ENCODE measurements at regions not wholly inside any gene's neighbourhood (a gene's known extent, or its start where the extent isn't known, plus 50 kb on each side); places are given as distances from the start of the nearest gene placed in this dataset.
"Not testable (repeated sequence)": the region's sequence is repeated elsewhere in the genome, so short reads cannot be mapped to it uniquely, and the experiment has no call there.

DNA sequence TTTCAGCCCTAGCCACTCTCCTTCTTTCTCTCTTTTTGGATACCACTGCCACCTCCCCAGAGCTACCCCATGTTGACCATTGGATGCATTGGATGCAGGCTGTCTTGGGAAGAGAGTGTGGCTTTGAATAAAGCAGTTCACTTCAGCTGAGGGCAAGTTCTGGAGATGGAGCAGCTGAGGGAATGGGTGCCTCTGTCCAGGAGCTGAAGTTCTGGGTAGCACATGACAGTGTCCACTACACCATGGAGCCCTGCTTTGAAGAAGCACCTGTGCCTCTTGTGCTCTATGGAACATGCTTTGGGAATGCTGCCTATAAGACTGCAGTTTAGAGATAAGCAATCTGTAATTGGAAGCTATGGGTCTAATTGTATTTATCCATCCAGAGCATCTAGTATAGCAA, 1028.7 kb downstream of the TYW1 start:
- no peak for DNase-seq

DNA sequence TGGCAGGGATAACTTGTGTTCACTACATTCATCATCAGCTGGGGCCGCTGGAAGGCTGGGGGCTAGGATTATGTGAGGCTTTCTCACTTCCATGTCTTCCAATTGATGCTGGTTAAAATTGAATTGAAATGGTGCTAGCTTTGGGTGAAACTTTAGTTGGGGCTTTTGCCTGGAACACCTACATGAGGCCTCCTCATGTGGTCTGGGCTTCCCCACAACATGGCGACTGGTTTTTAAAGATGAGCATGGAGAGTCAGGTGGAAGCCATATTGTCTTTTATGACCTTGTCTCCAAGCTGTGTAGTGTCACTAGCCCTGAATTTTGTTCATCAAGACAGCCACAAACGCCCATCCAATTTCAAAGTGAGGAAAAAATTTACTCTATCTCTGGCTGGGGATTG, 1033.9 kb downstream of the TYW1 start:
- no peak for DNase-seq

DNA sequence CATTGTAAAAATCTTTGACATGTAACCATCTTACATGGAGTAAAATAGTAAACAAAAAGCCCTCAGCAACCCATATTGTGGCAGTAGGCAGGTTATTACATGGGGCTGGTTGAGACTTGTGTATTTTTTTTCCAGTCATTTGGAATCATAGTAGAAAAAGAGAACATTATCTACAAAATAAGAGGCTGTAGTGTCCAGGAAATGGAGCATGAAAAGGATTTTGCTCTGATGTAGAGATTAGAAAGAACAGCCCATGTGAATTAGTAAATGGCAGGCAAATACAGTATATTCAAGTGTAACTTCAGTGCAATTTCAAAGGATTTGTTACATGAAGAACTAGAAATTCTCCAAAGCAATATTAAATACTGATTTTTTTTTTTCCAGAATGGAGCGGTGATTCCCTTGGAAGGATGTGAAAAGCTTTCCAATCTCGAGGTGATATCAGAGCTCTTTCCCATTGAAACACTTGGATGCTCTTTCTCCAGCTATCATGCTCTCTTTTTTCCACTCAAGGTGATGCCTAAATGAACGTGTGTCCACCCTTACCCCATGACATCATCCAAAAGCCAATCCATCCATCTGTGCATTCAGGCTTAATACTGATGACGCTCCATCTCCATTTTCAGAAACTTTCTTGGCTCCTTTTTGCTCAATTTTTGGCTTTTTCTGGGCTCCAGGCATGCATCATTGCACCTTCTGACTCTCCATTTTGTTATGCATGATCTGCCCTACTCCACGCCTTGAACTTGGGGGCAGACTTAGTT, 1034.7 kb downstream of the TYW1 start:
- no peak for DNase-seq

DNA sequence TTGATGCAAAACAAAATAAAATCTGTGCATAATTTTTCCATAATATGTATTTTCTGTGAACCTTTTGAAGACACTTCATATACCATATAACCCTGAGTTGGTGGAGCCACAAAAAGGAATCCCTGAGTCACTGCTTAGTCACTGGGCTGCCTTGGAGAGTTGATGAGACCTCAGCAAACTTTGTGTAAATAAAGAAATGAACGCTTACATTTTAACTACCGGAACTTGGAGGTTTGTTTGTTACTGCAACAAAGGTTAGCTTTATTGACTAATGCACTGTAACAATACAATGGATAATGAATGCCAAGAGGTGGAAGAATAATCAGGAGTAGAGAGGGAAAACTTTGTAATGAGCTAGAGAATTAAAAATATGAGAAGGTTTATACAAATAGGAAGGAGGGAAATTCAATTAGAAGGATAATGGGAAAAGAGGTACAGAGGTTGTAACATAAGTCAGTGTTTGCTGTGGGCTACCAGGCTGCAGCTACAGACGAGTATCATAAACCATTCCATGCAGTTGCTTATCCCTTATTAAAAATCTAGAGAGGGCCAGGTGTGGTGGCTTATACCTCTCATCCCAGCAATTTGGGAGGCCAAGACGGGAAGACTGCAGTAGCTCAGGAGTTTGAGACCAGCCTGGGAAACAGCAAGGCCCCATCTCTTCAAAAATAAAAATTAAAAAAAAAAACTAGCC, 1042.1 kb downstream of the TYW1 start:
- DNase-seq: no peak

DNA sequence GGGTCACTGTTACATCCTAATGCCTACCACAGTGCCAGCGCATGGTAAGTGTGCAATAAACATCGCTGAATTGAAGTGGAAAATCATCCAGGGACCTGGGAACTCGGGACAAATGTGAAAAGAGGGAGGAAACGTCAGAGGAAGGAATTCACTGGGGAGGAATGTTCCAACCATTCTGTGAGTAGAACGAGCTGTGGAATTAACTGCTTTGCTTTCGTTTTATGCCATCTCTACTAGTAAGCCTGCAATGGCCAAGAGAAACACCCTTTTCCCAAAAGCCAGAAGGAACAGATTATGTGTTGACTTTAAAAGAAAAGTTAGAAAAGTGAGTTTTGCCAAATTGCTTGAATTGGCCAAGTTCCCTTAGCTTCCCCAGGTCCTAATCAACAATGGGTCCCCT, 1044.9 kb downstream of the TYW1 start:
- DNase-seq: no peak

DNA sequence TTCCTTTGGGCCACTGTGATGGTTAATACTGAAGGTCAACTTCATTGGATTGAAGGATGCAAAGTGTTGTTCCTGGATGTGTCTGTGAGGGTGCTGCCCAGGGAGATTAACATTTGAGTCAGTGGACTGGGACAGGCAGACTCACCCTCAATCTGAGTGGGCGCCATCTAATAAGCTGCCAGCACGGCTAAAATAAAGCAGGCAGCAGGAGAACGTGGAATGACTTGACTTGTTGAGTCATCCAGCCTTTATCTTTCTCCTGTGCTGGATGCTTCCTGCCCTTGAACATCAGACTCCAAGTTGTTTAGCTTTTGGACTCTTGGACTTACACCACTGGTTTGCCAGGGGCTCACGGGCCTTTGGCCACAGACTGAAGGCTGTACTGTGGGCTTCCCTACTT, 1046.9 kb downstream of the TYW1 start:
- no peak for DNase-seq

DNA sequence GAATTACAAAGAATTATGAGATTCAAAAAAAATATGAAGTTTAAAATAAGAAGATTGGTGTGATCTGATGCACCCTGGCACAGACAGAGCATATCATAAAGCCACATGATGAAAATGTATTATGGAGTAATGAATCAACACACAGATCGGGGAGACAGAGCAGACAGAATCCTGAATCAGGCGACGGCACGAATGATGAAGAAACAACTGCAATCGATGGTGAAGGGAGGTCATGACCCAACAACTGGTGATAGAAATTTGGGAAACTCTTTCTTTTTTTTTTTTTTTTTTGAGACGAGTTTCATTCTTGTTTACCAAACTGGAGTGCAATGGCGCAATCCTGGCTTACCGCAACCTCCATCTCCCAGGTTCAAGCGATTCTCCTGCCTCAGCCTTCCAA, 1054.0 kb downstream of the TYW1 start:
- no peak for DNase-seq

DNA sequence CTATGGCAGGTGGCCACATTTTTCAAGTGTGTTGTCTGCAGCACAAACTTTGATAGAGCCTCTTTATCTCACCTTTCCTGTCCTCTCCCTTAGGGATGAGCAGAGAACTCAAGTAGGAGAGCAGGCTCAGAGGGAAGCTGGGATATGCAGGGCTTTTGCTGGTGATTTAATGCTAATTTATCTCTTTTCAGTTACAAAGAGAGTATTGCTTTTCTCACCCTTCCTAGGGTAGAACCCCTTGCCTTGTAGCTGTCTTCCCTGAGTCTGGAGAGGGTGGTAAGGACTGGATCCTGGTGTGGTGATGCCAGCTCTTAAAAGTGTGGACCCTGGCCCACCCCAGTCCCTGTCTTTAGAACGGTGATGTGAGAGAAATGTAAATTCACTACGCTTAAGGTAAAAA, 1061.4 kb downstream of the TYW1 start:
- DNase-seq: no peak

DNA sequence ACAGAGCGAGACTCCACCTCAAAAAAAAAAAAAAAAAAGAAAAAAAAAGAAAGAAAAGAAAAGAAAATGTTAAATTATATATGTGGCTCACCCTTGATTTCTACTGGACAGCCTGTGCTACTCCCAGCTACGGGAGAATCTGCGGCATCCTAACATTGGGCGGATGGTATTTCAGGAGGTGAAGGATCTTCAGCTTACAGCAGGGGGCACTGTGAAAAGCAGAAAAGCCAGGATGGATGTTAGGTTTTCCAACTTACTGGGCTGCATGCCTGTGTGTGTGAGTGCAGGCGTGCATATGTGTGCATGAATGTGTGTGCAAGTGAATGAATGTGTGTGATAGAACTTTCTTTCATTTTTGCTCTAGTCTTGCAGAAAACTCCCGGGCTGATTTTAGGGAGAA, 1066.5 kb downstream of the TYW1 start:
- no peak for DNase-seq

DNA sequence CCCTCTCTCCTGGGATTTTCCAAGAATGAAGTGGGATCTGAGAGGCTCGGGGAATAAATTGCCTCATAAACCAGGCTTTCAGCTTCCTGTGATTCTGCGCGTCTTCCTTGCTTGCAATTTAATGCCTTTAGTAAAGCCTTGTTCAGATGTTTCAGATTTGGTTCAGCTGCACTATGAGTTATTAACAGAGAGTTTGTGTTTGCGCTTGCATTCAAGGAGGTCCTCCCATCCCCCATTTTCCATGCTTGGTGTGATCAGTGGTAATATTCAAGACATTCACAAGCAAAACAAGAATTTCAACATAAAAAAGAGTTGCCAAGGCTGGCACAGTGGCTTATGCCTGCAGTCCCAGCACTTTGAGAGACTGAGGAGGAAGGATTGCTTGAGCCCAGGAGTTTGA, 1068.9 kb downstream of the TYW1 start:
- DNase-seq: no peak

DNA sequence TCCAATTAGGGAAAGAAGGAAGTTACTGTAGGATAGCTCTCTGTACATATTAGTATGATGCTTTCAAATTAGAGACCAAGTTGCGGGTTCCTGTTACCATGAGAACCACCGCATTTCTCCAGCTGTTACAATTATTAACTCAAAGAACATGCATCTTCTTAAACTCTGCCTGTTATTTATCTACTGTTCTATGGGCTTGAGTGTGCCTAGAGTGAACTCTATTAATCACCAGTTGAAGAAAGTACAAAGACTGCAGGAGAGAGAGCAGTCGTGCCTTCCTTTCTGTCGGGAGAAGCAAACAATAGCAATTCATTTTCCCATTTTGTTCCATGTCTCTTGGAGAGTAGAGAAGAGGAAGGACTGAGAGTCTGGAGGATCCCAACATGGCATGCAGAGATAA, 1071.2 kb downstream of the TYW1 start:
- DNase-seq: no peak

DNA sequence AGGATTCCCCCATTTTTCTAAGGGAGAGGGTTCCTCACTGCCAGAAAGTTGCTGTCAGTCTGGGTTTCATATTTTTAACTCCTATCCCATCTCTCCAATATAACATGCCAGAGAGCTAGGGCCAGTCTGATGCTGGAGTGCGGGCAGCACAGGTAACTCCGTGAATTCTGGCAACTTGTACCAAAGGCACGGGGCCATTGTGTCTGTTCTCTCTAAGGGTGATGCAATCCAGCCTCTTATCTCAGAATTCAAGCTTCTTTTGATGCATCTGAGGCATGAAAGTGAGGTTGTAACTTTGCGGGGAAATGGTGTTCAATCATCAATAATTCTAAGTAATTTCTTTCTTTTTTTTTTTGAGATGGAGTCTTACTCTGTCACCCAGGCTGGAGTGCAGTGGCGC, 1074.4 kb downstream of the TYW1 start:
- no peak for DNase-seq

DNA sequence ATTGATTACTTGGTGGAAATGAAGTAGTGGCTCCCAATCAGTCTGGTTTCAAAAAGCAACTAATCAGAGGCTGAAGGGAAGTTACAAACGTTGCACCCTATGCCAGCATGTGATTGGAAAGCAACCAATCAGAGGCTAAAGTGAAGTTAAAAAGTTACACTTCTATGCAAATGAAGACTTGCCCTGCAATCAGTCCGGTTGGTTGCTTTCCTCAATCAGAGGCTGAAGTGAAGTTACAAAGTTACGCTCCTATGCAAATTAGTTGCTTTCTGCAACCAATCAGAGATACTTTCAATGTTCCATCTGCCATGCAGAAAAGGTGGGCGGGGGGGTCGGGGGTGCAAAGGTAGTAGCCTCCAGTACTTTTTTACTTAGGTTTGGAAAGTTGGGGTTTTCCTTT, 1077.1 kb downstream of the TYW1 start:
- no peak for DNase-seq

DNA sequence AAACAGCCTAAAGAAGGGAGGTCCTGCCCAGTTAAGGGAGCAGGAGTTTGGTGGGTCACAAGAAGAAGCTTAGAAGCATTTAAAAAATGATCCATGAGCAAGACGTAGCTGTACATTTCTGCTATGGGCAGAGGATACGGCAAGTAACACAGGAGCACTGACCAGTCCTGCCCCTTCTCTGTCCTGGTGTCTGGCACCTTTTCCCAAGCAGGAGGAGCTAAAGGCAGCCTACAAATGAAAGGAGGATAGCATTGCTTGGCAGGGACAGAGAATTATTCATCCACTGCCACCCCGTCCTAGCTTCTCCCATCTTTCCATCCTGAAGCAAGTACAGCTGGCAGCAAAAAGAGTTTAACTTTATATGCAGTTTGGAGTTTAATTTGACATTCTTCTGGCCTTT, 1077.6 kb downstream of the TYW1 start:
- no peak for DNase-seq

DNA sequence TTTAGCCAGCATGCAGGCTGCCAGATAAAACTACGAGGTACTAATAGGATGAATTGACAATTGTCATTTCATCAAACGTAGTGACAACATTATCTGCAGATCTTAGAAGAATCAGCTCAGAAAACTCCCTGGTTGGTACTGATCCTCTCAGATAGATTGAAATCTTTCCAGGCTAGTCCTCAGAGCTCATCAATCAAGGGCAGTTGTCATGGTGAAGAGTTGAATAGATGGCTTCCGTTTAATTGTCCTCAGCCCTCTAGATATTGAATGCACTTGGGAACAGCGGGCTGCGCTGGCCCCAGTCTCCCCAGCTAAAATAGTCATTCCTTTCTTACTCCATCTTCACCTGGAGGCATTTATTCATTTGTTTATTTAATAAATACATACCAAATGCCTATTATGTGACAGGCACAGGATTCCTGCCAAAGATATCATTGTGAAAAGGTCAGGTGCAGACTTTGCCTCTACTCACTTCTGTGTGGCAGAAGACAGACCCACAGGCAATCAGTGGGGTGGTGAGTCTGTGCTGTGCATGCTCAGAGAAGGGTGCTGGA, 1081.6 kb downstream of the TYW1 start:
- DNase-seq: no peak

DNA sequence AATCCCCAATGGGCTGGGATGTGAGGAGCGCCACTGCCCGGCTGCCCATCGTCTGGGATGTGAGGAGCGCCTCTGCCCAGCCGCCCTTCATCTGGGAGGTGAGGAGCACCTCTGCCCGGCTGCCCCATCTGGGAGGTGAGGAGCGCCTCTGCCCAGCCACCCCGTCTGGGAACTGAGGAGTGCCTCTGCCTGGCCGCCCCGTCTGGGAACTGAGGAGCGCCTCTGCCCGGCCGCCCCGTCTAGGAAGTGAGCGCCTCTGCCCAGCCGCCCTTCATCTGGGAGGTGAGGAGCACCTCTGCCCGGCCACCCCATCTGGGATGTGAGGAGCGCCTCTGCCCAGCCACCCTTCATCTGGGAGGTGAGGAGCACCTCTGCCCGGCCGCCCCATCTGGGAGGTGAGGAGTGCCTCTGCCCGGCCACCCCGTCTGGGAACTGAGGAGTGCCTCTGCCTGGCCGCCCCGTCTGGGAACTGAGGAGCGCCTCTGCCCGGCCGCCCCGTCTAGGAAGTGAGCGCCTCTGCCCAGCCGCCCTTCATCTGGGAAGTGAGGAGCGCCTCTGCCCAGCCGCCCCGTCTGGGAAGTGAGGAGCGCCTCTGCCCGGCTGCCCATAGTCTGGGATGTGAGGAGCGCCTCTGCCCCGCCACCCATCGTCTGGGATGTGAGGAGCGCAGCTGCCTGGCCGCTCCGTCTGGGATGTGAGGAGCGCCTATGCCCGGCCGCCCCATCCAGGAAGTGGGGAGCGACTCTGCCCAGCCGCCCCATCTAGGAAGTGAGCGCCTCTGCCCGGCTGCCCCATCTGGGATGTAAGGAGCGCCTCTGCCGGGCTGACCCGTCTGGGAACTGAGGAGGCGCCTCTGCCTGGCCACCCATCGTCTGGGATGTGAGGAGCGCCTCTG, 1085.7 kb downstream of the TYW1 start:
- not testable (repeated sequence) for DNase-seq

DNA sequence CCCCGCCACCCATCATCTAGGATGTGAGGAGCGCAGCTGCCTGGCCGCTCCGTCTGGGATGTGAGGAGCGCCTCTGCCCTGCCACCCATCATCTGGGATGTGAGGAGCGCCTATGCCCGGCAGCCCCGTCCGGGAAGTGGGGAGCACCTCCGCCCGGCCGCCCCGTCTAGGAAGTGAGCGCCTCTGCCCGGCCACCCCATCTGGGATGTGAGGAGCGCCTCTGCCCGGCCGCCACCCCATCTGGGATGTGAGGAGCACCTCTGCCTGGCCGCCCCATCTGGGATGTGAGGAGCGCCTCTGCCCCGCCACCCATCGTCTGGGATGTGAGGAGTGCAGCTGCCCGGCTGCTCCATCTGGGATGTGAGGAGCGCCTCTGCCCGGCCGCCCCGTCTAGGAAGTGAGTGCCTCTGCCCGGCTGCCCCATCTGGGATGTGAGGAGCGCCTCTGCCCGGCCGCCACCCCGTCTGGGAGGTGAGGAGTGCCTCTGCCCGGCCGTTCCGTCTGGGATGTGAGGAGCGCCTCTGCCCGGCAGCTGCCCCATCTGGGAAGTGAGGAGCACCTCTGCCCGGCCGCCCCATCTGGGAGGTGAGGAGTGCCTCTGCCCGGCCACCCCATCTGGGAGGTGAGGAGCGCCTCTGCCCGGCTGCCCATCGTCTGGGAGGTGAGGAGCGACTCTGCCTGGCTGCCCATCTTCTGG, 1086.5 kb downstream of the TYW1 start:
- DNase-seq: not testable (repeated sequence)

DNA sequence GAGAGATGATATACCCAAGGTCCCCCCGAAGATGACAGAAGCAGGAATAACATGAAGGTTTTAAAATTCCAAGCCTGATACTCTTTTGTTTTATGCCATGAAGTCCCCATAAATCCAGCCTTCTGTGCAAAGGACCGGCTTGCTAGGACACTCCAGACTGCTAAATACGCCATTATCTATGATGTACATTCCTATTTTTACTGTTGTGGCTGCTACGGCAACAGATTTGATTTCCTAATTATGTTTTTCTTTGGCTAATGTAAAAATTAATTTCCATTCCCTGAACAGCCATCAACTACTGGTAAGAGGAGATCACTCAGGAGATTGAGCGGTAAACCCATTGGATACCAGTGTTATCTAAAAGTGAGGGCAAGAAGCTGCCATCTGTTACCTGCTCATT, 1090.8 kb downstream of the TYW1 start:
- DNase-seq: no peak

DNA sequence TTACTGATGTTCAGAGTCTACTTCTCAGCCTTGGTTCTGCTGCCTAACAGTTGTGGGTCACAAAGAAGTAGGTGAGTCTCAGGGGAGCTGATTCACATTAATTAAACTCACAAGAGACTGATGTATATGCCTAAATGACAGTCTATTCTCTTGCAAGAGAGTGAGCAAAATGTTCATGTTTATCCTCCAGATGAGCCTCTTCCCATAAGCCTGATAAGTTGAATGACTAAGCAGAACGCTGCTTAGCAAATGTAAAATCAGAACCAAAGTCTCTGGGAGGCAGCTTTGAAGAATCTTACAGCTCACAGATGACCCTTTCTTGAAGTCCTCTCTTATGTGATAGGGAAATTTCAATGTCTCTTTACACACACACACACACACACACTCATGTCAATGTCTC, 1092.2 kb downstream of the TYW1 start:
- no peak for DNase-seq

DNA sequence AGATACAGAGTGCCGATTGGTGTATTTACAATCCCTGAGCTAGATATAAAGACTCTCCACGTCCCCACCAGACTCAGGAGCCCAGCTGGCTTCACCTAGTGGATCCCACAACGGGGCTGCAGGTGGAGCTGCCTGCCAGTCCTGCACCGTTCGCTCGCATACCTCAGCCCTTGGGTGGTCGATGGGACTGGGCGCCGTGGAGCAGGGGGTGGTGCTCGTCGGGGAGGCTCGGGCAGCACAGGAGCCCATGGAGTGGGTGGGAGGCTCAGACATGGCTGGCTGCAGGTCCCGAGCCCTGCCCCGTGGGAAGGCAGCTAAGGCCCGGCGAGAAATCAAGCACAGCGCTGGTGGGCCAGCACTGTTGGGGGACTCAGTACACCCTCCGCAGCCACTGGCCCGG, 1093.6 kb downstream of the TYW1 start:
- not testable (repeated sequence) for DNase-seq

DNA sequence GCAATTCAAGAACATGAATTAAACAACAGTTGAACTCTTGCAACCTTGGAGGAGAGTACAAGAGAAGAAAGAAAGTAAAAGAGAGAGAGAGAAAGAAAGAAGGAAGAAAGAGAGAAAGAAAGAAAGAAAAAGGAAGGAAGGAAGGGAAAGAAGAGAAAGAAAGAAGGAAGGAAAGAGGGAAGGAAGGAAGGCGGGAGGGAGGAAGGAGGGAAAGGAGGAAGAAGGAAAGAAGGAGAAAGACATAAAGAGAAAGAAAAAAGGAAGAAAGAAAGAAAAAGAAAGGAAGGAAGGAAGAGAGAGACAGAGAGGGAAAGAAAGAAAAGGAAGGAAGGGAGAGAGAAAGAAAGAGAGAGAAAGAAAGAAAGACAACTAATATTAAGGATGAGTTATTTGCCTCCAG, 1106.7 kb downstream of the TYW1 start:
- DNase-seq: no peak

DNA sequence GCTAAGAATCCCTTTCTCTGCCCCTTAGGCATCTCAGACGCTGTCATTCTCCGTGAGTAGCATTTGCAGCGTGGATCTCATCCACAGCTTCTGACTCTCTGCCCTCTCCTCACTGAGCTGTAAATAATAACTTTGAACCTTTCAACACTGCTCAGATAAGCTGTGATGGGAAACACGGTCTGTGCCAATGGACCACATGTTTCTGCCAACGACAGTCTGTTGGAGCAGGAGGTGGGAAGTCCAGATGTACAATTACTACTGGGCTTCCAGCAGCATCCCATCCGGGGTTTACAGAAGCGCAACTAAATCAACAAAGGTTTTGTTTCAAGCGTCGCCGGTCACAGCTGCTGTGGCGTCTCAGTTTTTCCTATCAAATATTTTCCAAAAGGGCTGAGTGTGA, 1110.6 kb downstream of the TYW1 start:
- DNase-seq: no peak

DNA sequence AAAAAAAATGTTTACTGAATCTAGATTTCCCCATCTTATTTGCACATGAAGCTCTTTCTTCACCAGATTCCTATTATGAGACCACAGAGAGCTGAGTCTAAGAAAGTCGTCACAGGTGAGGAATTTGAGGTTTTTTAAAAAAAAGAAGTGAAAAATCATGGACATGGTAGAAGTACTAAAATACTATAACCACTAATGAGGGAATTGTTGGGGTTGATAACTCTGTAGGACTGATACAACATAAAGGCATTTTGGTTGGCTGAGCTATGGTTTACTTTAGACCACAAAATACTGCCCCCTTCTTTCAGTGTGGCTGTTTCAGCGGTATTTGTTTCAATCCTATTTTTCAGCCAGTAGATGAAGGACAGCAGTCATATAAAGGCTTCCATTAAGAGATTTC, 1111.3 kb downstream of the TYW1 start:
- no peak for DNase-seq

Data from CD4-positive, alpha-beta T cell treated with Interleukin-17A for 1 hour (primary cell).